Ishikawa (cell line): ENCODE measurements at regions not wholly inside any gene's neighbourhood (a gene's known extent, or its start where the extent isn't known, plus 50 kb on each side); places are given as distances from the start of the nearest gene placed in this dataset.

Source experiments
- CEBPB ChIP-seq: IDR thresholded peaks from 2 replicates; pipeline ENCODE4 v1.6.1; 2012
- CREB1 ChIP-seq: IDR thresholded peaks from 2 replicates; pipeline ENCODE4 v1.6.1; 2012; ENCODE audit warnings: low read depth
- EGR1 ChIP-seq: IDR thresholded peaks from 2 replicates; pipeline ENCODE4 v1.6.1; 2012
- EP300 ChIP-seq: IDR thresholded peaks from 2 replicates; pipeline ENCODE4 v1.6.1; 2012; ENCODE audit warnings: borderline replicate concordance
- FOXM1 ChIP-seq: IDR thresholded peaks from 2 replicates; pipeline ENCODE4 v1.6.1; 2012; ENCODE audit warnings: low read depth, borderline replicate concordance
- MAX ChIP-seq: IDR thresholded peaks from 2 replicates; pipeline ENCODE4 v1.6.1; 2012
- NFIC ChIP-seq: IDR thresholded peaks from 2 replicates; pipeline ENCODE4 v1.6.1; 2012
- RAD21 ChIP-seq: IDR thresholded peaks from 2 replicates; pipeline ENCODE4 v1.6.1; 2012; ENCODE audit warnings: low read depth
- REST ChIP-seq: IDR thresholded peaks from 2 replicates; pipeline ENCODE4 v1.6.1; 2012; ENCODE audit warnings: low read depth, mild to moderate bottlenecking
- TAF1 ChIP-seq: IDR thresholded peaks from 2 replicates; pipeline ENCODE4 v1.6.1; 2012; ENCODE audit warnings: low read depth, mild to moderate bottlenecking
- TCF12 ChIP-seq: IDR thresholded peaks from 2 replicates; pipeline ENCODE4 v1.6.1; 2012; ENCODE audit warnings: low read depth
- TEAD4 ChIP-seq: IDR thresholded peaks from 2 replicates; pipeline ENCODE4 v1.6.1; 2012
- USF1 ChIP-seq: IDR thresholded peaks from 2 replicates; pipeline ENCODE4 v1.6.1; 2012
- YY1 ChIP-seq: IDR thresholded peaks from 2 replicates; pipeline ENCODE4 v1.6.1; 2012; ENCODE audit warnings: low read depth
- ZBTB7A ChIP-seq: IDR thresholded peaks from 2 replicates; pipeline ENCODE4 v1.6.1; 2012; ENCODE audit warnings: low read depth

- TF ChIP-seq TAF1: no peak
- TF ChIP-seq NFIC: no peak
- no peak for TF ChIP-seq CREB1
Measured at GRCh38 chr9:79028101-79028500, 543.7 kb upstream of the TLE4 start.

GRCh38 chr9:79034583-79034982 is 537.2 kb upstream of the TLE4 start:
- no peak for TF ChIP-seq TEAD4
- TF ChIP-seq EP300: no peak
- TF ChIP-seq CREB1: no peak
- no peak for TF ChIP-seq TCF12
- no peak for TF ChIP-seq EGR1
- TF ChIP-seq MAX: no peak
- TF ChIP-seq ZBTB7A: no peak

GRCh38 chr9:79037338-79037737 is 534.4 kb upstream of the TLE4 start:
- no peak for TF ChIP-seq ZBTB7A
- no peak for TF ChIP-seq EP300

- TF ChIP-seq FOXM1: no peak
Measured at GRCh38 chr9:79040671-79041070, 531.1 kb upstream of the TLE4 start.

- no peak for TF ChIP-seq CEBPB
- TF ChIP-seq TAF1: no peak
- TF ChIP-seq EP300: no peak
- TF ChIP-seq NFIC: no peak
- TF ChIP-seq TCF12: no peak
- no peak for TF ChIP-seq EGR1
- no peak for TF ChIP-seq ZBTB7A
- TF ChIP-seq REST: no peak
- no peak for TF ChIP-seq FOXM1
- TF ChIP-seq CREB1: no peak
- no peak for TF ChIP-seq USF1
- TF ChIP-seq RAD21: no peak
- TF ChIP-seq TEAD4: no peak
- no peak for TF ChIP-seq YY1
- no peak for TF ChIP-seq MAX
Measured at GRCh38 chr9:79041266-79041665, 530.5 kb upstream of the TLE4 start.

- TF ChIP-seq TCF12: no peak
Measured at GRCh38 chr9:79043916-79044315, 527.8 kb upstream of the TLE4 start.

GRCh38 chr9:79046401-79046800 is 525.4 kb upstream of the TLE4 start:
- TF ChIP-seq ZBTB7A: no peak

- TF ChIP-seq NFIC: no peak
- no peak for TF ChIP-seq REST
- TF ChIP-seq YY1: no peak
- TF ChIP-seq CREB1: no peak
- no peak for TF ChIP-seq USF1
- no peak for TF ChIP-seq TAF1
- no peak for TF ChIP-seq EP300
- TF ChIP-seq EGR1: no peak
- TF ChIP-seq TEAD4: no peak
Measured at GRCh38 chr9:79049371-79049770, 522.4 kb upstream of the TLE4 start.
